SK-N-SH treated with all-trans-retinoic acid at 6 μM for 48 hours (cell line): ENCODE measurements at regions not wholly inside any gene's neighbourhood (a gene's known extent, or its start where the extent isn't known, plus 50 kb on each side); places are given as distances from the start of the nearest gene placed in this dataset.

Experiments
- ATAC-seq: fragments of 200-7000 bp; cut with Tn5 transposase; 3 replicates; pipeline ENCODE4 v1.9.1; 2020; ENCODE audit warnings: mild to moderate bottlenecking, moderate library complexity
- BACH2 ChIP-seq: fragments of 250-450 bp; sonication (Bioruptor Pico); IDR thresholded peaks from 2 replicates; pipeline ENCODE4 v1.9.0; 2021; ENCODE audit warnings: mild to moderate bottlenecking, borderline replicate concordance
- CREB5 ChIP-seq: fragments of 250-450 bp; sonication (Bioruptor Pico); IDR thresholded peaks from 2 replicates; pipeline ENCODE4 v1.5.1; 2020; ENCODE audit warnings: low read depth, mild to moderate bottlenecking, moderate library complexity
- CSDC2 ChIP-seq: fragments of 250-450 bp; sonication (Bioruptor Pico); IDR thresholded peaks from 2 replicates; pipeline ENCODE4 v1.5.0; 2020; ENCODE audit warnings: mild to moderate bottlenecking, moderate library complexity
- CSRNP3 ChIP-seq: fragments of 250-450 bp; sonication (Bioruptor Pico); IDR thresholded peaks from 2 replicates; pipeline ENCODE4 v1.5.1; 2021; ENCODE audit warnings: mild to moderate bottlenecking, moderate library complexity
- ESRRG ChIP-seq: fragments of 250-450 bp; sonication (Bioruptor Pico); IDR thresholded peaks from 2 replicates; pipeline ENCODE4 v1.6.1; 2021; ENCODE audit warnings: mild to moderate bottlenecking
- GLIS3 ChIP-seq: fragments of 250-450 bp; sonication (Bioruptor Pico); IDR thresholded peaks from 2 replicates; pipeline ENCODE4 v1.5.0; 2020; ENCODE audit warnings: mild to moderate bottlenecking, moderate library complexity
- POU6F1 ChIP-seq: fragments of 250-450 bp; sonication (Bioruptor Pico); IDR thresholded peaks from 2 replicates; pipeline ENCODE4 v1.8.0; 2021; ENCODE audit warnings: low read depth, mild to moderate bottlenecking, moderate library complexity, borderline replicate concordance
- PPARA ChIP-seq: fragments of 250-450 bp; sonication (Bioruptor Pico); IDR thresholded peaks from 2 replicates; pipeline ENCODE4 v1.5.0; 2020; ENCODE audit warnings: mild to moderate bottlenecking, borderline replicate concordance
- SNAI2 ChIP-seq: fragments of 250-450 bp; sonication (Bioruptor Pico); IDR thresholded peaks from 2 replicates; pipeline ENCODE4 v1.5.0; 2020; ENCODE audit warnings: mild to moderate bottlenecking, moderate library complexity
- TCF4 ChIP-seq: fragments of 250-450 bp; sonication (Bioruptor Pico); IDR thresholded peaks from 2 replicates; pipeline ENCODE4 v1.8.0; 2021; ENCODE audit warnings: mild to moderate bottlenecking, moderate library complexity, borderline replicate concordance
- TOX ChIP-seq: fragments of 250-450 bp; sonication (Bioruptor Pico); IDR thresholded peaks from 2 replicates; pipeline ENCODE4 v1.8.0; 2021; ENCODE audit warnings: mild to moderate bottlenecking, moderate library complexity, borderline replicate concordance
- ZFP3 ChIP-seq: fragments of 250-450 bp; sonication (Bioruptor Pico); IDR thresholded peaks from 2 replicates; pipeline ENCODE4 v1.5.0; 2020; ENCODE audit warnings: mild to moderate bottlenecking, moderate library complexity
- ZFP30 ChIP-seq: fragments of 450-650 bp; formaldehyde crosslinking; IDR thresholded peaks from 2 replicates; pipeline ENCODE4 v1.5.0; 2022; ENCODE audit warnings: mild to moderate bottlenecking, moderate library complexity
- ZNF565 ChIP-seq: fragments of 450-650 bp; formaldehyde crosslinking; conservative IDR thresholded peaks from 2 replicates; pipeline ENCODE4 v1.5.0; 2020; ENCODE audit warnings: low read depth, mild to moderate bottlenecking, moderate library complexity
- ZNF70 ChIP-seq: fragments of 450-650 bp; formaldehyde crosslinking; IDR thresholded peaks from 2 replicates; pipeline ENCODE4 v1.5.0; 2020; ENCODE audit warnings: mild to moderate bottlenecking, moderate library complexity
- ZNF8 ChIP-seq: fragments of 450-650 bp; formaldehyde crosslinking; IDR thresholded peaks from 2 replicates; pipeline ENCODE4 v1.5.0; 2020; ENCODE audit warnings: mild to moderate bottlenecking, moderate library complexity

GRCh38 chr14:83379436-83379835 lies 1845.8 kb upstream of the SEL1L start:
- no peak for TF ChIP-seq CSRNP3 (CRISPR knock-in tag)
- ATAC-seq = no peak

GRCh38 chr14:83384253-83384652 lies 1850.6 kb upstream of the SEL1L start:
- TF ChIP-seq GLIS3 (CRISPR knock-in tag) (no peak), CREB5 (CRISPR knock-in tag) (no peak), TCF4 (CRISPR knock-in tag) (no peak), ZNF565 (CRISPR knock-in tag) (no peak), TOX (CRISPR knock-in tag) (no peak), ZFP30 (no peak), SNAI2 (no peak)
- ATAC-seq = no peak

- TF ChIP-seq PPARA (CRISPR knock-in tag) (no peak), ESRRG (CRISPR knock-in tag) (no peak), CSRNP3 (CRISPR knock-in tag) (no peak), ZFP3 (no peak), CSDC2 (CRISPR knock-in tag) (no peak), TOX (CRISPR knock-in tag) (no peak), GLIS3 (CRISPR knock-in tag) (no peak), BACH2 (CRISPR knock-in tag) (no peak)
- ATAC-seq = no peak
These were observed 1861.7 kb upstream of the SEL1L start for GRCh38 chr14:83395321-83395720.

GRCh38 chr14:83416476-83416875 lies 1882.8 kb upstream of the SEL1L start:
- ATAC-seq = no peak
- TF ChIP-seq TOX (CRISPR knock-in tag) = no peak
- no peak for TF ChIP-seq ZFP30
- no peak for TF ChIP-seq ZNF70 (CRISPR knock-in tag)

GRCh38 chr14:83419420-83419819 lies 1885.8 kb upstream of the SEL1L start:
- TF ChIP-seq ZNF8 (CRISPR knock-in tag) (no peak), PPARA (CRISPR knock-in tag) (no peak), ESRRG (CRISPR knock-in tag) (no peak), ZFP30 (no peak), ZNF70 (CRISPR knock-in tag) (no peak), POU6F1 (CRISPR knock-in tag) (no peak), CREB5 (CRISPR knock-in tag) (no peak)
- no peak for ATAC-seq

- ATAC-seq = no peak
These were observed 1888.1 kb upstream of the SEL1L start for GRCh38 chr14:83421711-83422110.

More at GRCh38 chr14:83421711-83422110, 1888.1 kb upstream of the SEL1L start:
- TF ChIP-seq PPARA (CRISPR knock-in tag) (no peak), ZNF70 (CRISPR knock-in tag) (no peak)
